VCaP (cell line): ENCODE measurements at regions not wholly inside any gene's neighbourhood (a gene's known extent, or its start where the extent isn't known, plus 50 kb on each side); places are given as distances from the start of the nearest gene placed in this dataset.

Experiments
- H3K27ac ChIP-seq: fragments of 450-650 bp; 2 replicates; pipeline ENCODE4 v1.5.1; 2017
- TF ChIP-seq, protein P1 (sequence below): fragments of 450-650 bp; conservative IDR thresholded peaks from 2 replicates; pipeline ENCODE4 v1.5.1; 2017; ENCODE audit warnings: mild to moderate bottlenecking, moderate library complexity

DNA sequence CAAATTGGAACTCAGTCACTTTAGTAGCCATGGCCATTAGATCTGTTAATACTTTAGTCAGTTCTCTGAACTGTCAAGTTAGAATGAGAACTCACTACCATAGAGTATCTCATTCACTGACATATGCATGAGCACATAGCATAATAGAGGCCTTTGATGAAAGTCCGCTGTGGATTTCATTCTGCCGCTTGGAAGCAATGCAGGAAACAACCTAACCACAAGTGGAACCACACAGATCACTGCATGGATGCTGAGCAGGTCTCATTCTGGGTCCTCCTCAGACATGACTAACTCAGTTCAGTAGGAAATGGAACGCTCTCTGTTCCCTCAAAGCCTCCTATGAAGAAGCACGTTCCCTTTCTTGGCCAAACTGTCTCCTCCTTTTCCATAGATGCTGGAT, 1624.8 kb upstream of the TENM3 start:
- H3K27ac ChIP-seq, result no peak overlapping the region
- TF ChIP-seq, protein P1, sequence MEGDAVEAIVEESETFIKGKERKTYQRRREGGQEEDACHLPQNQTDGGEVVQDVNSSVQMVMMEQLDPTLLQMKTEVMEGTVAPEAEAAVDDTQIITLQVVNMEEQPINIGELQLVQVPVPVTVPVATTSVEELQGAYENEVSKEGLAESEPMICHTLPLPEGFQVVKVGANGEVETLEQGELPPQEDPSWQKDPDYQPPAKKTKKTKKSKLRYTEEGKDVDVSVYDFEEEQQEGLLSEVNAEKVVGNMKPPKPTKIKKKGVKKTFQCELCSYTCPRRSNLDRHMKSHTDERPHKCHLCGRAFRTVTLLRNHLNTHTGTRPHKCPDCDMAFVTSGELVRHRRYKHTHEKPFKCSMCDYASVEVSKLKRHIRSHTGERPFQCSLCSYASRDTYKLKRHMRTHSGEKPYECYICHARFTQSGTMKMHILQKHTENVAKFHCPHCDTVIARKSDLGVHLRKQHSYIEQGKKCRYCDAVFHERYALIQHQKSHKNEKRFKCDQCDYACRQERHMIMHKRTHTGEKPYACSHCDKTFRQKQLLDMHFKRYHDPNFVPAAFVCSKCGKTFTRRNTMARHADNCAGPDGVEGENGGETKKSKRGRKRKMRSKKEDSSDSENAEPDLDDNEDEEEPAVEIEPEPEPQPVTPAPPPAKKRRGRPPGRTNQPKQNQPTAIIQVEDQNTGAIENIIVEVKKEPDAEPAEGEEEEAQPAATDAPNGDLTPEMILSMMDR, result no peak

DNA sequence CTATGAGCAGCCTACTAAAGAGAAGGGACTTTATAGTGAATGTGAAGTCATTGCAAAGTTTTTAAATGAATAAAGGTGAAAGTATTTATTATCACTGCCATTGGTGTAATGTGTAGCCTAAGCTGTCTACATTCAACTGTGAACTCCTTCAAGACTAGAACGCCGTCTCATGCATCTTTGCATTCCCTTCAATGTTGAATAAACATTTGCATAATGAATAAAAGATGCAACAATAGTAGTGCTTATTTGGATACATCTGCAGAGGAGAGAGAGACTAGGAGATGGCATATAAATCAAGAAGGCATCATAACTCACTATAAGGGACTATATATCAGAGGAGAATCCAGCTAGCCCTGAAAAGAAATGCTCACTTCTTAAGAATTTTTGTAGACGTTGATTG, 1623.8 kb upstream of the TENM3 start:
- TF ChIP-seq, protein P1, result no peak
- no peak overlapping the region for H3K27ac ChIP-seq

DNA sequence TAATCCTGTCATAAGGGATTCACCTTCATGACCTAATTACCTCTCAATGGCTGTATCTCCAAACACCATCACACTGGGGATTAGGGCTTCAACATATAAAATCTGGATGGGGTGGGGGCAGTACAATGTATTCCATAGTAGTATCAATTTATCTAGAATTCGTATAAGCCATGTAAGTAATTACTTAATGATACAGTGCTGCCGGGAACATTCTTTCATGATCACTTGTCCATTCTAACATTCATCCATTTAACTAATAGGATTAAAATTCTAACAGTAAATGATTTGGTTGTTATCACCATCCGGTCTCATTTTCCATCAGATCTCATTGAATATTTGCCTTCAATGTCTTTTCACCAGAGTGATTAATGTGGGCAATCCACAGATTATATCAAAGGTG, 1620.9 kb upstream of the TENM3 start:
- no peak overlapping the region for H3K27ac ChIP-seq
- TF ChIP-seq, protein P1, result no peak

- H3K27ac ChIP-seq, result no peak overlapping the region
- TF ChIP-seq, protein P1, result 0 out of 2 replicates have a peak, but pooled peaks have one; percentile 7
Measured at GRCh38 chr4:180625653-180626052, 1617.5 kb upstream of the TENM3 start.

DNA sequence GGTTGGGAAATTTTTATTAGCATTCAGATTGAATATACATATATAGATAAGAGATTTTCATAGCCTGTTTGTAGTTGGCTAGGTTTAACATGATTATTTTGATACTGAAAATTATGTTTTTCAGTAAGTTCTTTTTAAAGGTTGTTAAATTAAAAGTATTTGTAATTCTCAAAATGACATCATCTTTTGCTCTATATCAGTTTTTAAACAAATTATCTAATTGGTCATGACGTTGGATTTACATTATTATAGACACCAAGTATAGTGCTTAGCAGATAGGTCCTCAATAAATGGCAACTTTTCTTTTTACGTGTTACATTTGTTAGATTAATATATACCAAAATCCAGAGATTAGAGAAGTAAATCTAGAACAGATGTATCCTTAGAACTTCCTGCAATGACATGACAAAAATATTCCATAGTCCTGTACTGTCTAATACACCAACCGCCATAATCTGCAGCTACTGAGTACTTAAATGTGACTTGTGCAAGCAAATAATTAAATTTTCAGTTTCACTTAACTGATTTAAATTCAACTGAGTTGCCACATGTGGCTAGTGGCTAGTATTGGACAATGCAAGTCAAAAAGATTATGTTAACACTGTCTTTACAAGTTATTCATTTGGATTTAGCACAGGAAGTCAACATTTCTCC, 1613.1 kb upstream of the TENM3 start:
- TF ChIP-seq, protein P1, result no peak
- H3K27ac ChIP-seq, result no peak overlapping the region

DNA sequence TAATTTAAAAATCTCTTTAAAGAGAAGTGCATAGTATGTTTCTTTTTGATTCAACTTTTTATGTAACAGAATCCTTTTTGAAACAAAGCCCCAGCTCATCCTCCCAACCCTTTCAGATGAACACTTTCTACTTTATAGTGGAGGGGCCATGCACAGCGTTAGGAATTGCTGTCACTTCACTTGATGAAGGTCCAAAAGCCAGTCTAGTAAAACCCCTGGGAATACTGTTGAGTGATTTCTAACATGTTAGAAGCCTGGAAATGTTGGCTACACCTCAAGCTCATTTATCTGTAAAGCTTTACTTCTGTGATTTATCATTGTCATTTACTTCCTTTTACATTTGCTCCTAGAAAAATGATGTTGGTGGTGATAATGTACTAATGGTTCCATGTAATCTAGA, 1608.9 kb upstream of the TENM3 start:
- TF ChIP-seq, protein P1, result no peak
- no peak overlapping the region for H3K27ac ChIP-seq

GRCh38 chr4:180635281-180635680, 1607.9 kb upstream of the TENM3 start:
- TF ChIP-seq, protein P1, result no peak
- H3K27ac ChIP-seq, result no peak overlapping the region
